NCI-H1092 (cell line): ENCODE measurements at regions not wholly inside any gene's neighbourhood (a gene's known extent, or its start where the extent isn't known, plus 50 kb on each side); places are given as distances from the start of the nearest gene placed in this dataset.
"Not testable (repeated sequence)": the region's sequence is repeated elsewhere in the genome, so short reads cannot be mapped to it uniquely, and the experiment has no call there.

Experiments
- DNase-seq: peaks from one replicate; lab custom pipeline; 2025; lab: John Stamatoyannopoulos, UW

GRCh38 chr4:97386969-97387368 is 756.3 kb downstream of the STPG2 start:
- DNase-seq = no peak

- no peak for DNase-seq
These were observed 748.6 kb downstream of the STPG2 start for GRCh38 chr4:97394653-97395052.

GRCh38 chr4:97396097-97396496 is 747.2 kb downstream of the STPG2 start:
- no peak for DNase-seq

GRCh38 chr4:97396605-97397004 is 746.7 kb downstream of the STPG2 start:
- DNase-seq = no peak

- no peak for DNase-seq
These were observed 738.3 kb downstream of the STPG2 start for GRCh38 chr4:97404876-97405523.

- no peak for DNase-seq
These were observed 731.9 kb downstream of the STPG2 start for GRCh38 chr4:97411356-97411755.

GRCh38 chr4:97412331-97412730 is 730.9 kb downstream of the STPG2 start:
- no peak for DNase-seq

- DNase-seq = no peak
These were observed 729.1 kb downstream of the STPG2 start for GRCh38 chr4:97414161-97414560.

GRCh38 chr4:97432551-97432950 is 710.7 kb downstream of the STPG2 start:
- no peak for DNase-seq

GRCh38 chr4:97437998-97438705 is 705.1 kb downstream of the STPG2 start:
- not testable (repeated sequence) for DNase-seq

- no peak for DNase-seq
These were observed 690.1 kb downstream of the STPG2 start for GRCh38 chr4:97453186-97453585.

GRCh38 chr4:97457253-97457652 is 686.0 kb downstream of the STPG2 start:
- no peak for DNase-seq

- DNase-seq = no peak
These were observed 675.0 kb downstream of the STPG2 start for GRCh38 chr4:97468272-97468671.

GRCh38 chr4:97475621-97476020 is 667.7 kb downstream of the STPG2 start:
- DNase-seq = no peak

- no peak for DNase-seq
These were observed 665.3 kb downstream of the STPG2 start for GRCh38 chr4:97477974-97478373.

GRCh38 chr4:97479388-97479787 is 663.9 kb downstream of the STPG2 start:
- DNase-seq = no peak

GRCh38 chr4:97491856-97492255 is 651.4 kb downstream of the STPG2 start:
- DNase-seq = no peak

GRCh38 chr4:97493815-97494518 is 649.3 kb downstream of the STPG2 start:
- no peak for DNase-seq

GRCh38 chr4:97496298-97496873 is 646.9 kb downstream of the STPG2 start:
- no peak for DNase-seq

GRCh38 chr4:97498875-97499274 is 644.4 kb downstream of the STPG2 start:
- DNase-seq = no peak

GRCh38 chr4:97500423-97500822 is 642.9 kb downstream of the STPG2 start:
- no peak for DNase-seq

GRCh38 chr4:97504713-97505112 is 638.6 kb downstream of the STPG2 start:
- DNase-seq = no peak
